Ishikawa (cell line): ENCODE measurements at regions not wholly inside any gene's neighbourhood (a gene's known extent, or its start where the extent isn't known, plus 50 kb on each side); places are given as distances from the start of the nearest gene placed in this dataset.

Source experiments
- CEBPB ChIP-seq: IDR thresholded peaks from 2 replicates; pipeline ENCODE4 v1.6.1; 2012
- CREB1 ChIP-seq: IDR thresholded peaks from 2 replicates; pipeline ENCODE4 v1.6.1; 2012; ENCODE audit warnings: low read depth
- EGR1 ChIP-seq: IDR thresholded peaks from 2 replicates; pipeline ENCODE4 v1.6.1; 2012
- EP300 ChIP-seq: IDR thresholded peaks from 2 replicates; pipeline ENCODE4 v1.6.1; 2012; ENCODE audit warnings: borderline replicate concordance
- FOXM1 ChIP-seq: IDR thresholded peaks from 2 replicates; pipeline ENCODE4 v1.6.1; 2012; ENCODE audit warnings: low read depth, borderline replicate concordance
- NFIC ChIP-seq: IDR thresholded peaks from 2 replicates; pipeline ENCODE4 v1.6.1; 2012
- RAD21 ChIP-seq: IDR thresholded peaks from 2 replicates; pipeline ENCODE4 v1.6.1; 2012; ENCODE audit warnings: low read depth
- REST ChIP-seq: IDR thresholded peaks from 2 replicates; pipeline ENCODE4 v1.6.1; 2012; ENCODE audit warnings: low read depth, mild to moderate bottlenecking
- TAF1 ChIP-seq: IDR thresholded peaks from 2 replicates; pipeline ENCODE4 v1.6.1; 2012; ENCODE audit warnings: low read depth, mild to moderate bottlenecking
- TCF12 ChIP-seq: IDR thresholded peaks from 2 replicates; pipeline ENCODE4 v1.6.1; 2012; ENCODE audit warnings: low read depth
- TEAD4 ChIP-seq: IDR thresholded peaks from 2 replicates; pipeline ENCODE4 v1.6.1; 2012
- YY1 ChIP-seq: IDR thresholded peaks from 2 replicates; pipeline ENCODE4 v1.6.1; 2012; ENCODE audit warnings: low read depth
- ZBTB7A ChIP-seq: IDR thresholded peaks from 2 replicates; pipeline ENCODE4 v1.6.1; 2012; ENCODE audit warnings: low read depth
- TF ChIP-seq, protein P1 (sequence below): IDR thresholded peaks from 2 replicates; pipeline ENCODE4 v1.6.1; 2012
- TF ChIP-seq, protein P2 (sequence below): IDR thresholded peaks from 2 replicates; pipeline ENCODE4 v1.6.1; 2012

GRCh38 chr16:87129771-87130170 is 187.4 kb downstream of the C16orf95 start:
- TF ChIP-seq CREB1 (no peak), TAF1 (no peak)

DNA sequence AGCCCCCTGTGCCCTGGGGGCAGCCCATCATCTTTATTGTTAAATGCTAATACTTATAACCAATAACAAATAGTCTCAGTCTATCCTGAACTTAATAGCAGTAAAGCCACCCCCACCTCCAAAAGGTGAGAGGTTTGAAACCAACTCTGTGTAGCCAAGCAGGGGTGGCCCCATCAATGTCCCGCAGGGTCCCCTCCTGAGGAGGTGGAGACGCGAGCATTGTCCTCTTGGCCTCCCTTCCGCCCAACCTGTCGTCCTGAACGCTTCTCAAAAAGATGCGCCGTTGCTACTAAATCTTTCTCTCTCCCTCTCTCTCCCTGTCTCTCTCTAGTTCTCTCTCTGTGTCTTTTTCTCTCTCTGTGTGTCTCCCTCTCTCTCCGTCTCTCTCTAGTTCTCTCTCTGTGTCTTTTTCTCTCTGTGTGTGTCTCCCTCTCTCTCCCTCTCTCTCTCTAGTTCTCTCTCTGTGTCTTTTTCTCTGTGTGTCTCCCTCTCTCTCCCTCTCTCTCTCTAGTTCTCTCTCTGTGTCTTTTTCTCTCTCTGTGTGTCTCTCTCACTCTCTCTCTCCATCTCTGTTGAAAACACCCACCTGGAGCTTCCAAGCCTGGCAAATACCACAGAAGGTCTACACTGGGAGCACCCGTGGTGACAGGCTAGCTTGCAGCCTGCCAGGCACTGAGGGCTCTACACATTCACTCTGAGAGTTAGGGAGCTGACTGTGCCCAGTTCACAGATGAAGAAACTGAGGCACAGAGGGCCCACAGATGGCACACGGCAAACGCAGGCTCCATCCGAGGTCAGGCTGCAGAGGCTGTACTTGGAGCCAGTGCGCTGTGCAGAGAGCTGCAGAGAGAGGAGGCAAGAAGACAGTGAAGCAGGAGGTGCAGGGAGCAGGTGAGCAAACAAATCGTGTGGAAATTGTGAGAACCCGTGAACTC is 185.9 kb downstream of the C16orf95 start:
- TF ChIP-seq RAD21 (no peak), REST (no peak)

DNA sequence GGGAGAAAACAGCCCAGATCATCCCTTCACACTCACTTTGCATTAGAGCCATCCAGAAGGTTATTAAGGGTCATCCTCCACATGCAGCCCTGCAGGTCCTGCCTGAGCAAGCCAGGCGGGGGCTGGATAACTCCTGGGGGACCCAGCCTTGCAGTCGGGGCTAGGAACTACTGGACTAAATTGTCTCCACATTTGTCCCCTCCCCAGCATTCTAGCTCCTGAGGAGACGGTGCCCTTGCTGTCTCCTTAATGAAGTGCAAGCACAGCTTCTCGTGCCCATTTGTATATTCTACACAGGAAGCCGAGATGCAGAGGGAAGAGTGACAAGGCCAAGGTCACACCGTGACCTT is 185.2 kb downstream of the C16orf95 start:
- no peak for TF ChIP-seq REST
- TF ChIP-seq, protein P1, sequence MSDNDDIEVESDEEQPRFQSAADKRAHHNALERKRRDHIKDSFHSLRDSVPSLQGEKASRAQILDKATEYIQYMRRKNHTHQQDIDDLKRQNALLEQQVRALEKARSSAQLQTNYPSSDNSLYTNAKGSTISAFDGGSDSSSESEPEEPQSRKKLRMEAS, result no peak
- TF ChIP-seq RAD21, result no peak
- no peak for TF ChIP-seq FOXM1
- no peak for TF ChIP-seq CREB1
- TF ChIP-seq EGR1, result no peak
- TF ChIP-seq, protein P2, sequence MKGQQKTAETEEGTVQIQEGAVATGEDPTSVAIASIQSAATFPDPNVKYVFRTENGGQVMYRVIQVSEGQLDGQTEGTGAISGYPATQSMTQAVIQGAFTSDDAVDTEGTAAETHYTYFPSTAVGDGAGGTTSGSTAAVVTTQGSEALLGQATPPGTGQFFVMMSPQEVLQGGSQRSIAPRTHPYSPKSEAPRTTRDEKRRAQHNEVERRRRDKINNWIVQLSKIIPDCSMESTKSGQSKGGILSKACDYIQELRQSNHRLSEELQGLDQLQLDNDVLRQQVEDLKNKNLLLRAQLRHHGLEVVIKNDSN, result no peak
- no peak for TF ChIP-seq CEBPB

DNA sequence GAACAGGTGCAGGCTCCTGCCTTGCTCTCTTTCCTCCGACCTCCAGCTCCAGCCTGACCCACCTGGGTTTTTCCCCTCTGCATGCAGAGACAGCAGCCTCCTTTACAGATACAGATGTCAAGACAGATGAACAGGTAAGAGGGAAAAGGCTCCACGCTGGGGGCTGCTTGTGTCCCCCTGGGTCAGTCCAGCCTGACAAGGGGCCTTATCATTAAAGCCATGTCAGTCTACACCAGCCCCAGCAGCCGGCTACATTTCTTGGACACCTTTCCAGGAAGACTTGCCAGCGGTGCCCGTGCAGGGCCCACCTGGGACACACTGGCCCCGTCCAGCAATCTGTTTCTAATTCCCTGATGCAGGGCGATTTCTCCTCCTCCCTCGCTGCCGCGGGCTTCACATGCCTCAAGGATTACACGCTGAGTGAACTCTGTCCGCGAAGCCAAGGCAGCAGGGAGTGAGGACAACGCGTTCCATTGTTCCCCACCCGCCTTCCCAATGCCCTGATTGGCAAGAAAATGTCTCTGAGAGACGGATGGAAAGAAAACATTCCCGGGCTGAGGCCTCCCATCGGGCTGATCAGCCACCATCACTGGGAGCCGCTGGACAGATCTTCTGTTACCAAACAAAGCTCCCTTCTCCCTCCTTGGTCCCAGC is 184.7 kb downstream of the C16orf95 start:
- no peak for TF ChIP-seq TAF1
- TF ChIP-seq REST, result no peak
- TF ChIP-seq CEBPB, result no peak
- TF ChIP-seq RAD21, result no peak
- TF ChIP-seq YY1, result no peak
- TF ChIP-seq EGR1, result no peak
- TF ChIP-seq TEAD4, result no peak
- no peak for TF ChIP-seq CREB1
- TF ChIP-seq NFIC, result no peak
- TF ChIP-seq ZBTB7A, result no peak
- TF ChIP-seq EP300, result no peak
- TF ChIP-seq, protein P1, result no peak
- no peak for TF ChIP-seq TCF12
- TF ChIP-seq, protein P2, result no peak
